ENCODE measurements at regions not wholly inside any gene's neighbourhood (a gene's known extent, or its start where the extent isn't known, plus 50 kb on each side); places are given as distances from the start of the nearest gene placed in this dataset.

GRCh38 chr3:177514611-177515499 is 317.6 kb upstream of the TBL1XR1 start:
- H3K4ac ChIP-seq (ENCODE audit: low read depth, low read length): no peak overlapping the region
- H3K79me2 ChIP-seq (ENCODE audit: control insufficient read depth, insufficient read depth, low read length, poor library complexity): no peaks in the 10 kb centered on the region
- no peak overlapping the region for H3K14ac ChIP-seq (ENCODE audit: low read length)
- no peak overlapping the region for H4K91ac ChIP-seq (ENCODE audit: low read depth, low read length)
- H3K4me2 ChIP-seq (ENCODE audit: low read length): no peak overlapping the region
- H3K36me3 ChIP-seq (ENCODE audit: control insufficient read depth in 1 of 2, insufficient read depth in 2 of 2, low read length in 2 of 2): no peaks in the 10 kb centered on the region
- H2BK12ac ChIP-seq (ENCODE audit: low read length): no peak overlapping the region
- WGBS (ENCODE audit: extremely low coverage, insufficient coverage, insufficient read length): no CpG with 5 or more reads among the region's 9 CpGs
- no peak overlapping the region for H2AFZ ChIP-seq (ENCODE audit: insufficient read depth, low read length, poor library complexity)
- no peak overlapping the region for H4K12ac ChIP-seq (ENCODE audit: low read depth, low read length)
- H3K9ac ChIP-seq (ENCODE audit: low read length): no peak overlapping the region
- H3K79me1 ChIP-seq (ENCODE audit: low read length): peaks cover 4% of the 10 kb centered on the region
- H3K27me3 ChIP-seq (ENCODE audit: insufficient read depth, low read length): no peaks in the 10 kb centered on the region
- peaks cover 4 to 8% of the 10 kb centered on the region in 2 experiments for H3K4me1 ChIP-seq (ENCODE audit: control insufficient read depth in 1 of 2, insufficient read depth in 2 of 2, low read length in 2 of 2)
- DNase-seq: no peak
- H2AK5ac ChIP-seq (ENCODE audit: low read length): no peak overlapping the region
- H2BK5ac ChIP-seq (ENCODE audit: low read depth, low read length, poor library complexity): no peak overlapping the region
- no peak overlapping the region for H3K23ac ChIP-seq (ENCODE audit: low read length)
- no peak overlapping the region for H3K4me3 ChIP-seq (ENCODE audit: low read depth, low read length)
- H3K9me3 ChIP-seq (ENCODE audit: insufficient read depth, low read depth, low read length): peaks cover 2% of the 10 kb centered on the region
- no peak overlapping the region for H2BK120ac ChIP-seq (ENCODE audit: insufficient read depth, low read length, poor library complexity)
- no peak overlapping the region for H3K18ac ChIP-seq (ENCODE audit: low read length)
- H4K8ac ChIP-seq (ENCODE audit: low read depth, low read length): no peak overlapping the region
- H3K27ac ChIP-seq (ENCODE audit: low read depth, low read length): no peak overlapping the region

- H3K18ac ChIP-seq (ENCODE audit: low read length): no peak overlapping the region
- H3K4ac ChIP-seq (ENCODE audit: low read depth, low read length): no peak overlapping the region
- no peak overlapping the region for H3K4me3 ChIP-seq (ENCODE audit: low read depth, low read length)
- no peak for DNase-seq
- H2BK120ac ChIP-seq (ENCODE audit: insufficient read depth, low read length, poor library complexity): no peak overlapping the region
- H2BK12ac ChIP-seq (ENCODE audit: low read length): no peak overlapping the region
- no peak overlapping the region for H2AFZ ChIP-seq (ENCODE audit: insufficient read depth, low read length, poor library complexity)
- H3K27me3 ChIP-seq (ENCODE audit: insufficient read depth, low read length): no peaks in the 10 kb centered on the region
- H4K8ac ChIP-seq (ENCODE audit: low read depth, low read length): no peak overlapping the region
- H3K4me1 ChIP-seq (ENCODE audit: control insufficient read depth in 1 of 2, insufficient read depth in 2 of 2, low read length in 2 of 2): peaks cover 4 to 8% of the 10 kb centered on the region in 2 experiments
- peaks cover 4% of the 10 kb centered on the region for H3K79me1 ChIP-seq (ENCODE audit: low read length)
- no peaks in the 10 kb centered on the region for H3K36me3 ChIP-seq (ENCODE audit: control insufficient read depth in 1 of 2, insufficient read depth in 2 of 2, low read length in 2 of 2)
- no peak overlapping the region for H2AK5ac ChIP-seq (ENCODE audit: low read length)
- no peaks in the 10 kb centered on the region for H3K79me2 ChIP-seq (ENCODE audit: control insufficient read depth, insufficient read depth, low read length, poor library complexity)
- H3K27ac ChIP-seq (ENCODE audit: low read depth, low read length): no peak overlapping the region
- no peak overlapping the region for H2BK5ac ChIP-seq (ENCODE audit: low read depth, low read length, poor library complexity)
- H4K12ac ChIP-seq (ENCODE audit: low read depth, low read length): no peak overlapping the region
- no peak overlapping the region for H3K9ac ChIP-seq (ENCODE audit: low read length)
- H3K9me3 ChIP-seq (ENCODE audit: insufficient read depth, low read depth, low read length): peaks cover 2% of the 10 kb centered on the region
- H3K4me2 ChIP-seq (ENCODE audit: low read length): no peak overlapping the region
- H4K91ac ChIP-seq (ENCODE audit: low read depth, low read length): no peak overlapping the region
- no CpG with 5 or more reads among the region's 3 CpGs for WGBS (ENCODE audit: extremely low coverage, insufficient coverage, insufficient read length)
- H3K14ac ChIP-seq (ENCODE audit: low read length): no peak overlapping the region
- H3K23ac ChIP-seq (ENCODE audit: low read length): no peak overlapping the region
Observed at GRCh38 chr3:177515786-177516157, 318.5 kb upstream of the TBL1XR1 start.

- Histone ChIP-seq H2AK5ac (ENCODE audit: low read length) (no peak overlapping the region), H2BK12ac (ENCODE audit: low read length) (peak overlapping the region; percentile 6), H3K4me1 (ENCODE audit: control insufficient read depth in 1 of 2, insufficient read depth in 2 of 2, low read length in 2 of 2) (peaks cover 4 to 8% of the 10 kb centered on the region in 2 experiments), H3K4me3 (ENCODE audit: low read depth, low read length) (no peak overlapping the region), H2BK5ac (ENCODE audit: low read depth, low read length, poor library complexity) (no peak overlapping the region), H3K79me2 (ENCODE audit: control insufficient read depth, insufficient read depth, low read length, poor library complexity) (no peaks in the 10 kb centered on the region), H4K12ac (ENCODE audit: low read depth, low read length) (no peak overlapping the region), H3K9me3 (ENCODE audit: insufficient read depth, low read depth, low read length) (peaks cover 2% of the 10 kb centered on the region), H2BK120ac (ENCODE audit: insufficient read depth, low read length, poor library complexity) (no peak overlapping the region), H2AFZ (ENCODE audit: insufficient read depth, low read length, poor library complexity) (no peak overlapping the region), H3K4me2 (ENCODE audit: low read length) (no peak overlapping the region), H3K4ac (ENCODE audit: low read depth, low read length) (no peak overlapping the region), H4K91ac (ENCODE audit: low read depth, low read length) (no peak overlapping the region), H4K8ac (ENCODE audit: low read depth, low read length) (no peak overlapping the region), H3K18ac (ENCODE audit: low read length) (no peak overlapping the region), H3K23ac (ENCODE audit: low read length) (no peak overlapping the region), H3K27ac (ENCODE audit: low read depth, low read length) (no peak overlapping the region), H3K14ac (ENCODE audit: low read length) (no peak overlapping the region), H3K79me1 (ENCODE audit: low read length) (peaks cover 4% of the 10 kb centered on the region), H3K27me3 (ENCODE audit: insufficient read depth, low read length) (no peaks in the 10 kb centered on the region), H3K36me3 (ENCODE audit: control insufficient read depth in 1 of 2, insufficient read depth in 2 of 2, low read length in 2 of 2) (no peaks in the 10 kb centered on the region), H3K9ac (ENCODE audit: low read length) (no peak overlapping the region)
- no peak for DNase-seq
- WGBS (ENCODE audit: extremely low coverage, insufficient coverage, insufficient read length): no CpG with 5 or more reads among the region's 14 CpGs
Observed at GRCh38 chr3:177516158-177517011, 319.1 kb upstream of the TBL1XR1 start.

- Histone ChIP-seq H3K23ac (ENCODE audit: low read length) (no peak overlapping the region), H3K14ac (ENCODE audit: low read length) (no peak overlapping the region), H3K4me2 (ENCODE audit: low read length) (no peak overlapping the region), H3K9ac (ENCODE audit: low read length) (no peak overlapping the region), H2AK5ac (ENCODE audit: low read length) (no peak overlapping the region), H4K8ac (ENCODE audit: low read depth, low read length) (no peak overlapping the region), H2BK12ac (ENCODE audit: low read length) (peak overlapping the region; percentile 6), H3K79me1 (ENCODE audit: low read length) (peaks cover 6% of the 10 kb centered on the region), H3K27me3 (ENCODE audit: insufficient read depth, low read length) (no peaks in the 10 kb centered on the region), H3K9me3 (ENCODE audit: insufficient read depth, low read depth, low read length) (peaks cover 2% of the 10 kb centered on the region), H3K27ac (ENCODE audit: low read depth, low read length) (no peak overlapping the region), H3K18ac (ENCODE audit: low read length) (no peak overlapping the region), H3K4me1 (ENCODE audit: control insufficient read depth in 1 of 2, insufficient read depth in 2 of 2, low read length in 2 of 2) (peaks cover 4 to 10% of the 10 kb centered on the region in 2 experiments), H3K4me3 (ENCODE audit: low read depth, low read length) (no peak overlapping the region), H2BK120ac (ENCODE audit: insufficient read depth, low read length, poor library complexity) (no peak overlapping the region), H2BK5ac (ENCODE audit: low read depth, low read length, poor library complexity) (no peak overlapping the region), H2AFZ (ENCODE audit: insufficient read depth, low read length, poor library complexity) (no peak overlapping the region), H3K79me2 (ENCODE audit: control insufficient read depth, insufficient read depth, low read length, poor library complexity) (no peaks in the 10 kb centered on the region), H4K12ac (ENCODE audit: low read depth, low read length) (no peak overlapping the region), H3K36me3 (ENCODE audit: control insufficient read depth in 1 of 2, insufficient read depth in 2 of 2, low read length in 2 of 2) (no peaks in the 10 kb centered on the region), H4K91ac (ENCODE audit: low read depth, low read length) (no peak overlapping the region), H3K4ac (ENCODE audit: low read depth, low read length) (no peak overlapping the region)
- no CpG with 5 or more reads among the region's 2 CpGs for WGBS (ENCODE audit: extremely low coverage, insufficient coverage, insufficient read length)
- DNase-seq: no peak
Observed at GRCh38 chr3:177517906-177518305, 320.6 kb upstream of the TBL1XR1 start.

All from trophoblast cell (in vitro differentiated cells and primary cell).